GM19328 (cell line): ENCODE measurements at regions not wholly inside any gene's neighbourhood (a gene's known extent, or its start where the extent isn't known, plus 50 kb on each side); places are given as distances from the start of the nearest gene placed in this dataset.

Experiments used
- ATAC-seq: cut with Tn5 transposase; IDR thresholded peaks from one replicate; pipeline ENCODE4 v1.9.1; 2021; ENCODE audit warnings: mild to moderate bottlenecking, moderate library complexity; ENCODE audit not compliant: unreplicated experiment

DNA sequence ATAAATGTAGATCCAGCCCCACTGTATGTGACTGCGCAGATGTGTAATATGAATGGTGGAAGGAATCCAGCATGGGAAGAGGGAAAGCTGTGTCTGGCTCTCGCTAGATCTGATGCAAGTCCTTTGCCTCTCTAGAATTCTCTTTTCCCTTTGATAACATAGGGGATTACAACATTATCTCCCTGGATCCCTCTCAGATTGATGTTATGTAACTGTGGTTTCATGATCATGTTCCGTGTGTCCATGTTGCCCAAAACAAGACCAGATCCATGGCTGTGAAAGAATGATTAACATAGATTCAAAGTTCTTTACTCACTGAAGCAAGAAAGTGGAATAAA, 184.0 kb upstream of the UBL3 start:
- no peak for ATAC-seq

DNA sequence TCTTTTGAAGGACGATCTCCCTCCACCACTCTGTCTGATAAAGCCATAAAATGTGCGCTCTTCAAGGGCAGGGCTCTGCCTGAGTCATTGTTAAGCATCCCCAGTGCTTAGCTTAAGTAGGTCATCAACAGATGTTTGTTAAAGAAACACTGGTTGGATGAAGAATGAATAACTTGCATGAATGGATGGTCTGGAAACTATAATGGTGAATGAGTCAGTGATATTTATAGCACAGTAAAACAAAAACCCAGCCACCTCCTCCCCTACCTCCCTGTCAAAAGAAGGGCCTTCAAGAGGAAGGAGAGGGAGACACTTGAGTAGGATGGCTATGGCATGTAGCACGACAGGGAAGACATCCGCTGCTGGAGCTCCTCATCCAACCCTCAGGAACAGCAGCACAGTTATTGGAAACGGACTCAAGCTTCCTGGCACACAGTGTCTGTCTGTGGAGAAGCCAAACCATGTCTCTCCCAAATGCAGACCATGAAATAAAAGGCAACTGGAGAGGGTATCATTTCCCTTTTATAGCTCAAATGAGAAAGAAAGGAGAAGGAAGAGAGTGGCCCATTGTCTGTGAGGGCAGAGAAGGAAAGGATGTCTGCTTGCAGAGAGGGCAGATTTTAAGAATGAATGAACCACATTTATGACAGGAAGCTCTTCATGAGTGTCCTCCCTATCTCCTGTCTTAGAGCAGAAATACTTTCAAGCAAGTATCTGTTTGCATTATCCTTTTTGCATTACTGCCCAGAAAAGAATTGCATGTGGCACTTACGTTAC, 183.5 kb upstream of the UBL3 start:
- no peak for ATAC-seq

DNA sequence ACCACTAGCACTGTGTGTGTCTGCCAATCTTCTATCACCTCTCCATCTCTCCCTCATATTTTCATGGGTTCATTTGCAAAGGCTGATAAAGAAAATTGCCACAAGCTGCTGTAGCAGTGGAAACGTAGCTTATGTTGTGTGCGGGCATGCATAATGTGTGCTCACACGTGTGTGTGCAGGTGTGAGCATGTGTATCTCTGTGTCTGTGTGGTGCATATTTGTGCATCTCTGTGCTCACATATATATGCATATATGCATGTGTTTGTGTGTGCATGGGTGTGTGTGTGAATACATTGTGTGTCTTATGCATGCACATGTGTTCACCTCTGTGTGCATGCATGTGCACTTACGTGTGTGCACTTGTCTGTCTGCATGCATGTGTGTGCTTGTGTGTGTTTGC, 181.8 kb upstream of the UBL3 start:
- ATAC-seq: no peak

DNA sequence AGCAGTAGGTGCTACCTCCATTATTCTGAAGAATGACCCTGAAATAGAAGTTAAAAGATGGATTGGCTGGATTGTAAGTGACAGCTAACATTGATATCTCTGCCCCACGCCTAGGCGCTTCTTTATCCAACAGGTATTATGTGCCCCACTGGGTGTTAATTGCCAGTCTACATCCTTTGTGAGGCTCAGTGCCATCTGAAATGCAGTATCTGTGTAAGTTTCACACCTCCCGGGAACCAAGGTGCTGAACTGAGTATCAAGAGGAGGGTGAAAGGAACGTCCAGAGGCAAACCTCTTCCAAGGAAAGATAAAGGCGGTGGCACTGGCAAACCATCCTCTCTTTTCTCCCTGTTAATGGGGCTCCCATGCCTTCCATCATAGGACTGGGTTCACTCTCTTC, 181.1 kb upstream of the UBL3 start:
- ATAC-seq: no peak

DNA sequence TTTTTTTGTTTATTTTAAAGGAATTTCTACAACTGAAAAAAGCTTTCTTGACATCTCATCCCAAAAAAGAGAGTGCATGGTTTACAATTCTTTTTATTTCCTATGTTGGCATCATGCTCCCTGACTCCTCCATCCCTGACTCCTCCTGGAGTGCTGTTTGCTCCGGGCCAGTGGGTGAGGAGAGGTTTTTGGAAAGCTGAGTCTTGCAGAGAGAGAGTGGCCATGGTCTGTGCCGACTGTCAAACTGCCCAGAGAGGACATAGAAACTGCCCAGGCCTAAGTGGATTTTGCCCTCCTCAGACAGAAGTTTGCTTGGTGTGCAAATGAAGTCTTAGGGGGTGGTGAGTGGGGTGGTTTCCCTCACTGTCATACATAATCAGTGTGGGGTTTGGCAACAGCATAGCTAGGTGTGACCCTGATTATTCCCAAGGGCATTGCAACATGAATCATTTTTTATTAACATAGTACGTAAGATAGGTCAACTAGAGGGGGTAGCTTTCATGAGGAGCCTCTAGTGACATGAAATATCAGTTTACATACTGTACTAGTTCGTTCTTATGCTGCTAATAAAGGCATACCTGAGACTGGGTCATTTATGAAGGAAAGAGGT, 179.8 kb upstream of the UBL3 start:
- no peak for ATAC-seq

DNA sequence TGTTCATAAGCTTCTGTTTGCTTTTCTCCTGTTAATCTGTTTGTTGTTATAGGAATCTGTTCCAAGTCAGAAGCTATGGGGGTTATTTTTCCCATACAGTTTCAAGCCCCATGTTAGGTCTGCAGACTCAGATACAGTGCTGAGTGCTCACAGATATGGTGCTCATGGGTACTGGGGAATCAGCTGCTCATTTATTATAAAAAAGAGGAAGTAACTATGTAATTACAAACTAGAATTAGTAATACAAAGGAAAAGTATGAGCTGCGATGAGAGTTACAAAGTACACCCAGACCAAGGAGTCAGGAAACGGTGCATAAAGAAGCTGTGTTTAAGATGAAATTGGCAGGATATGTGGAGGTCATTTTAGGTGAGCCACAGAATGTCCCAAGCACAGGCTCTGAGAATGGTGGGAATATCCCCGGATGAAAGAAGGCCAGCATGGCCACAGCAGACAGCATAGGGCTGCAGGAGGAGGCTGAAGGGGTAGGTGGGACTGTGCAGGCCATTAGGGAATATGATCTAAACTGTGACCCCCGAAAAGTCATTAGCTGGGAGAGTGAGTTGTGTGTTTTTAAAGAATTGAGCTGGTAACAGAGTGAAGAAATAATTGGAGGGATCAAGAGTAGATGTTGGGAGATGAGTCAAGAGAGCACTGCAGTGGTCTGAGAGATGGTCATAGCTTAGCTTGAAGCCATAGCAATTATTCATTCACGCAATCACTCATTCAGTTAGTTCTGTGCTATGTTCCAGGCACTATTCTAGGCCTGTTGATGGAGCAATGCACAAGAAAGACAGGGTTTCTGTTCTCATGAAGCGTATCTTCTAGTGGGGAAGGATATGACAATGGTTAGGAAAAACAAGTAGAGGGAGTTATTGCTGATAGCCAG, 177.4 kb upstream of the UBL3 start:
- no peak for ATAC-seq

DNA sequence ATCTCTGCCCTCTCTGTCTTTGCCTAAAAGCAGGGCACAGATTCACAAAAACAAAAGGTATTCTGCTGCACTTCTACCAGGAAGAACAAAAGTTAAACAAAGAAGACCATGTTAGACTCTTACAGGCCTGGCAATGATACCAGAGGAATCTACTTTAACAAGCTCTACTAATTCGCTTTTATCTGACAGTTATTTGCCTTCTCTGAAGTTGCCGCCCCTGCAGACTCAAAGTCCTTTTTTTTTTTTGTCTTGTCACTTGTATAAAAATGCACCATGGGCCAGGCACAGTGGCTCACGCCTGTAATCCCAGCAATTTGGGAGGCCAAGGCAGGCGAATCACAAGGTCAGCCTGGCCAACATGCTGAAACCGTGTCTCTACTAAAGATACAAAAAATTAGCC, 176.5 kb upstream of the UBL3 start:
- ATAC-seq: no peak

DNA sequence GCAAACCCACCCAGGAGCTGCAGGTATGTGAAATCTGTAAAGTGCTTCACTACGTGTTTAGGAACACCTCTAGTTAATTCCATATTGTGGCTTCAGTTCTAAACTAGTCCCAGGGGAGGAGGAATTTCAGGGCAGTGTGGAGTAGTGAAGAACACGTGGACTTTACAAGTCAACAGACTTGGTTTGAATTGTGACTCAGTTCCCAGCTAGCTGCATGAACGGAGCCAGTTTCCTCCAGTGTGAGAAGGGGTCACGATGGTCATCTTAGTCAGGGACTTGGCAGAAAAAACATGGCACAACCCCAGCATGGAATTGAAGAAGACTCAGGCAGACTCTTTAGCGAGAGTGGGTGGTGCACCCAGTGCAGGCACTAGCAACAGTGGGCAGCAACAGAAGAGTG, 175.7 kb upstream of the UBL3 start:
- ATAC-seq: no peak

DNA sequence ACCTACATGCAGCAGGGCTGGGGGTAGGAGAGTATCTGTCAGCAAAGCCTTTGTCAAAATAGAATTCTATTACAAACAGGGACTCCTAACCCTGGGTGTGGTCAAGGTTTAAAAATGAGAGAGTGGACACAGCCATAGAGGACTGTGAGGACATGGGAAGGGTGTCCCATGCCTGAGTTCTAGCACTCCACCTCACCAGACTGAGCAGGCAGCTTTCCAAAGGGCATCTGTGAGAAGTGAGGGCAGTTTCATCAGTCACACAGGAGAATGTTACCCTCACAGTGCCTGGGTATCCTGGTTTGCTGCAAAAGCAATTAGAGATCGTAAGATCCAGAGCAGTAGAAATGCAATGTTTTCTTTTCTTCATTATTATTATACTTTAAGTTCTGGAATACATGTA, 174.9 kb upstream of the UBL3 start:
- no peak for ATAC-seq

DNA sequence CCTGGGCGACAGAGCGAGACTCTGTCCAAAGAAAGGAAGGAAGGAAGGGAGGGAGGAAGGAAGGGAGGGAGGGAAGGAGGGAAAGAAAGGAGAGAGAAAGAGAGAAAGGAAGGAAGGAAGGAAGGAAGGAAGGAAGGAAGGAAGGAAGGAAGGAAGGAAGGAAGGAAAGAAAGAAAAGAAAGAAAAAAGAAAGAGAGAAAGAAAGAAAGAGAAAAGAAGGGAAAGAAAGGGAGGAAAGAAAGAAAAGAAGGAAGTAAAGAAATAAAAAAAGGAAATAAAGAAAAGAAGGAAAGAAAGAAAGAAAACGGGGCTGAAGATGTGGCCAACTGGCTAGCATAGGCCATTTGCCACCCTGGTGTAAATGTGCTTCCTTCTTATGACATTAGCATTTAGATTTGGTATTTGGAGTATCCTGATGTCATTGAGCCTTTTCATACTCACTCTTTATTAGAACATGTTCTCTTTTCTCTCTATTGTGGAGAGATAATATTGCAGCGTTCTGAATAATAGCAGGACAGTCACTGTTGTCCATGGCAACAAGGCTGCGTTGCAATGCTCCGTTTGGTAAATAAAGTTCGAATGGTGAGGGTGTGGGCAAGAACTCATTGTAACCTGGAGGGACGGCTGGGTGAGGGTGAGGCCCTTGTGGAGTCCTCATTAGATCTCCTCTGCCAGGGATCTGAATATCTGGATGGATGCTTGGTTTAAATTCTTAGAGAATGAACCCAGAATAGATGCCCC, 173.9 kb upstream of the UBL3 start:
- no peak for ATAC-seq

DNA sequence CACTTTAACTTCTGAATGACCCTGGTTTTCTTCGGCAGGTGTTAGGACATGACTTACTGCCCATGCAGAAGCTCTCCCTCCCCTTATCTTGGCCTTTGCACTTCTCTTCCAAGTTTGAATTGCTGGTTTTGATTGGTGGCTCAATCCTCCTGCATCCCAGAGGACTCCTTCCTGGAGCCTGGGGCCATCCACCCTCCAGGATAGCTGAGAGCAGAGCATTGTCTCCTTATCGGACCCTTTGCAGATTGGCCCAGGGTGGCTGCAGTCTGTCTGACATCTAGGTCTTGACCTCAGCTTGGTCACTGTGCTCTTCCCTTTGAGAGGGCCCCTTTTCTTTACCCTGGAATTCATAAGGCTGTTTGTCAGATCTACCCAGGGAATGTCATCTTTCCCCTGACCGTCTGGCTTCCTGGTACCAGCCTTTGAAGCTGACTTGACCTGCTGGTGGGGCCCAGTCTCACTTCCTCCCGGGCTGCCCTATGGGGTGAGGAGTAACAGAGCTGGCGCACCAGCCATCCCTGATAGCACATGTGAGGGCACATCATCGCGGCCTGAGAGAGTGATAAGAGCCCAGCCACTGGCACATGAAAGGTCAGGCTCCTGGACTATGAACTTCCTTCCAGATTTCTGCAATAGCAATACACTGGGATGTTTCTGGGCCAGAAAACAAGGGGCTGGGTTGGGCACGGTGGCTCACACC, 172.9 kb upstream of the UBL3 start:
- ATAC-seq: no peak

DNA sequence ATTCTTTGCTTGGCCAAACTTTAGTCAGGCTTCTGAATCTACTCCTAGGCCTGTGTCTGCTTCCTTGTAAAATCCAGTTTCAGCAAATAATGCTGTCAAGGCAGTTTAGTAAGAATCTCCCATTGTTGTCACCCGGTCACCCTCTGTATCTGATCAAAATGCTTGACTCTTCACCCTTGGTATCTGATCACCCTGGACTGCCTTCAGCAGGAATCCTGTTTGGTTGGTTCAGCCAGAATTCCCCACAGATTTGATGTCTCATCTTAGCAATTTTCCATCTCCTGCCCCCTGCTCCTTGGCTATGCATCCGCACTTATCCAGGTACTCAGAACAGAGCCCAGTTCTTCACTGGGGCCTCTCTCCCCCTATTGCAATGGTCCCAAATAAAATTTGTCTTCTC, 172.4 kb upstream of the UBL3 start:
- no peak for ATAC-seq

DNA sequence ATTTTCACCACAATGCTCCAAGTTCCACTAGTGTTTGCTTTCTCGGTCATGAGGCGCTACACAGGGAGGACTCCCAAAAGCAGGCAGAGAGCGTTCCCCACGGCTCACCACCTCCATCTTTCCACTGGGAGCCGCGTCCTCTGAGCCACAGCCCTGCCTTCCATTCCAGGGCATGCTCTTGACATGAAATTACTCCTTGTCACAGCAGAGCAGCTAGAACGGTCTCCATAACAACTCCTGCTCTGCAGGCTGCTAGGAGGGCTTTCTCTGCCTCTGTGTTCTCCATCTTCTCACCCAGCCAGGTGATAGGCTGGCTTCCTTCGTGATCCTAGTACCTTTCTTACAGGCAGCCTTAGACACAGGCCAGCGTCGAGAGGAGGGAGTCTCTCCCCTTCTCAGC, 171.8 kb upstream of the UBL3 start:
- ATAC-seq: no peak

DNA sequence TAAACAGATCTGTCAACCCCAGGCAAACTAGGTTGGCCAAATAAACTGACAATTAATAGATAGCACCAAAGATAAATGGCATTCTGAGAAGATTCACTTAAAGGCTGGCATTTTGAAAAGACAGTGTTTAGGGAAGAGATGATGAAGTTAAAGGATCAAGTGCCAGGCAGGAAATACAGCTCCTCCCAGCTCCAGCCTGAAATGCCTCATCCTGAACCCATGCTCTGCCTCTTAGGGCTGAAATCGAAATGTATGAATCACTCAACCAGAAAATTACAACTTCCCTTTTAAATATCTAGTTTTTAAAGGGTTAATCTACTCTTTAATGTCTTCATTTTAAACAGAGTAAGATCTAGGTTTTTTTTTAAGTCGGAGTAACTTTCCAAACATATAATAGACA, 171.2 kb upstream of the UBL3 start:
- no peak for ATAC-seq

DNA sequence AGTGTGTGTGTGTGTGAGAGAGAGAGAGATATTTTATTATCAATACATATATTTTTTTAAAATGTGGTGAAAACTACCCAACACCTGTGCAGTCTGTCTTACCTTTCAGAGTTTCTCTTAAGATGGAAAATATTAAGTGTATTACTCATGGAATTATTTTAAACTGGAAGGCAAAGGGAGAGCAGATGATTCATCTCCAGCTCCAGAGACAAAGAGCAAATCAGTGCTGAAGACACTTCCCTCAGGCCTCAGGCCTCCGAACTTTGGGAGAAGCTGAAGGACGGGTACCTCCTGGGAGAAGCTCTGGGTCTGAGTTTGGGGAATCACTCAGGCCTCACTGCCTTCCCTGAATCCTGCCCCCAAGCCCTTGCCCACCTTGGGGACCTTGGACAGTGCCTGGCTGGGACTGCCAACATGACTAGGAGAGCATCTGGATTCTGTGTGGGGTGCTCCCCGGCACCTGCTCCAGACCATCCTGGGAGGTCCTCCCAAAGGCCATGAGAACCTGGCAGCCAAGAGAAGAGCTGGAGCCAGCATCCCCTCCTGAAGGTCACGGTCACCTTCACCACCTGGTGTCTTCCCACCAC, 170.4 kb upstream of the UBL3 start:
- ATAC-seq: no peak

DNA sequence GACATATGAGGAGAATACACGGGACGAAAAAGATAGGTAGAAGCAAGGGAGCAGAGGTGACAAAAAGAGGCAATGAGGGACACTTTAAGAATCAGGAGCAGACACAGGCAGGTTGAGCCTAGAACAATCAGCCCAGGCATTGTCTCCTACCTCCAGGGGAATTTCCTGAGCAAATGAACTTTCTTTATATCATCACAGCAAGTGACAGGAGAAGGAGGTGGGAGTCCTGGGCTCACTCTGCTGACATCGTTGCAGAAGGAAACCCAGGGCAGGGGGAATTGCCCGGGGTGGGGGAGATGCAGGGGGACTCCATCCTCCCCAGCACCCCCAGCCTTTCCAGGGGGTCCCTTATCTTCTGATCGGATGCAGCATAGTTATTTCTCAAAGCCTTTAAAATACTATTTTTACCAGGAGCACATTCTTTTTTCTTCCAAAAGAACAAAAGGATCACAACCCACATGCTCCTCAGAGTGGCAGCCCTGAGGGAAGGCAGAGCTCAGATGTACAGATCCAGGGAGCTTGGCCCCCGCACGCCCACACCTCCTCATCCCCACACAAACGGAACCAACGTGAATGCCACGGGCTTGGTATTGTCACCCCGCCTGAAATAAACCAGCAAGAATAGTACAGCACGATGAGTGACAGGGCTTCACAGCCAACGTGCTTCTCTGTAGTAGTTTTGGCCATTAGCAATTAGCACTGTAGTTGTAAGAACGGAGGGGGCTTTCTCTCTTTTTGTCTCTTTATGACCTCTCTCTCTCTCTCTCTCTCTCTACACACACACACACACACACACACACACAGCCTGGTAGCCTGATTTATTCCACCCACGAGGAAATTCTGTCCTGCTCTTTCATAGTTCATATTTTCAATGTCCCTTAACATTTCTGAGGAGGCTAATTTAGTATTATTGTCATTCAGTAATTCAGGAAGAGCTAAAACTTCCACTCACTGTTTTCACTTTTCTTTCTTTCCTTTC, 169.5 kb upstream of the UBL3 start:
- ATAC-seq: no peak

DNA sequence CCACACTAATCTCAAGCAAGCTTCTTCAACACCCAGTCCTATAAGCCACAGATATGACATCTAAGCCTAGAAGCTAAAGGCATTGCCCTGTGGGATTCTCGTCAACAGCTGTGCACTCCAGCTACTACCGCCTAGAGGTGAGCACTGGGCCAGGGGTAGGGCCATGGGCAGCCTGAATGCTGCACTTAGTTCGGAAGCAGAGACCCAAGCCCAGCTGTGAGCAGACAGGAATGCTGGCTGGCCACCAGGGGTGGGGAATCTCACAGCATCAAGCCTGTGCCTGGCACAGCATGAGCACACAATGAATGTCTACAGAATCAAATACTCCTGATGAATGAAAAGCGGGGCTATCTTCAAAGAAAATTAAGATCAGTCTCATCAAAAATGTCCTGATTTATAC, 167.5 kb upstream of the UBL3 start:
- ATAC-seq: no peak

DNA sequence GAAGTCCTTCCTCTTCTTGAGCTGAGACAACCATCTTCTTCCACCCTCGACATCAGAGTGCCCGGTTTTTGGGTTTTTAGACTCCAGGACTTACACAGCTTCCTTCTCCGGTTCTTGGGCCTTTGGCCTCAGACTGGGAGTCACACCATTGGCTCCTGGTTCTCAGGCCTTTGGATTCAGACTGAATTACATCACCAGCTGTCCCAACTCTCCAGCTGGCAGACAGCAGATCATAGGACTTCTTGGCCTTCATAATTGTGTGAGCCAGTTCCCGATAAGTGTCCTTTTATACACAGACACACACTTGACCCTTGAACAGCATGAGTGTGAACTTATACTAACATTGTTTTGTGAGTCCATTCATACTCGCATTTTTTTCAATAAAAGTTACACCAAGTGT, 166.0 kb upstream of the UBL3 start:
- no peak for ATAC-seq

DNA sequence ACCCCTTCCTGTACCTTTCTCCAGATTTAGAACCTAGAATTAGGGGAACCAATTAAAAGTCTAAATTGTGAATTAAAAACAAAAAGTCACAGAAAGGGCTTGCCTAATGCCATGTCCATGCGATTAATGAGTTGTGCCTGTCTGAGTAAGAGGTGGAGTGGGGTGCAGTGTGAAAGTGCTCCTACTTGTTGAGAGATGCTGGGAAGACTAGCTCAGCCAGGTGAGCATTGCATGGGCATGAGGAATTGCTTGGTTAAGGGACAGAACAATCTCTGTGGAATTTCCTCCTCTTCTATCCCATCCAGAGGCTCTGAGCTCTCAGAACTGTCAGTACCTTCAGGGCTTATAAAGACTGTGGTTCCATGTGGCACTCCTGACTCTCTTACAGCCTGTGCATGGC, 159.0 kb upstream of the UBL3 start:
- ATAC-seq: no peak
